GM19438 (cell line): ENCODE measurements at regions not wholly inside any gene's neighbourhood (a gene's known extent, or its start where the extent isn't known, plus 50 kb on each side); places are given as distances from the start of the nearest gene placed in this dataset.

ENCODE experiments used
- ATAC-seq: cut with Tn5 transposase; IDR thresholded peaks from one replicate; pipeline ENCODE4 v1.9.1; 2021; ENCODE audit warnings: low read depth; ENCODE audit not compliant: unreplicated experiment

DNA sequence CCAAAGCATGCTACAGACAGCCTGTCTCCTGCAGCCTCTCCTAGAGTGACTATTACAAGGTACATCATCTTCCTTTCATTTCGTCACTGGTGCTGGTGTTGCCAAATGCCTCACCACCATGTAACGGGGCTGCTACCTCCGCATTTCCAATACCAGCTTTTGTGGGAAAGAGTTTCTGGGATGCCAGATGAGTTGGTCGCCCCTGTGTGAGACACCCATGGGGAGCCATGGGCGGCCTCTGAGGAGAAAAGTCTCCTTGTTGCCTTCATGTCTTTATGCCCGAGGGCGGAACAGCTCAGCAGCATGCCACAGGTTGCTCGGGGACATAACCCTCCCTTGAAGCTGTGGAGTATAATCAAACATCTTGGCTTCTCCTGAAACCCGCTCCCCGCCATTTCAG is 169.6 kb downstream of the THBS2 start:
- ATAC-seq: no peak

DNA sequence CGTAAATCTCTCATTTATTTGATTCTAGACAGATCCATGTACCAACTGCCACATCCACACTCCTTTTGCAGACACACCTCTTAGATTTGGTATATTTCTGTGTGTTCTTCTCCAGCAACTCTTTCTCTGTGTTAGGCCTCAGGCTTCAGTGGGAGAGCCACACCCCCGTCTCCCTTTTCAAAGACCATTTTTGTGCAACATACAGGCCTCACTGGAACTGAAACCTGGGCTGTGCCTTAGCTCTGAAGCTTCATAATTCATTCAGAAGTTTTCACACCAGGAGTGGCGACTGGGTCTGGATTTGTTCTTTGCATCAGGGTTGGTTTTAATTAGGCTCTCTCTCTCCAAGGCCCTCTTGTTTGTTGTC is 170.2 kb downstream of the THBS2 start:
- no peak for ATAC-seq

DNA sequence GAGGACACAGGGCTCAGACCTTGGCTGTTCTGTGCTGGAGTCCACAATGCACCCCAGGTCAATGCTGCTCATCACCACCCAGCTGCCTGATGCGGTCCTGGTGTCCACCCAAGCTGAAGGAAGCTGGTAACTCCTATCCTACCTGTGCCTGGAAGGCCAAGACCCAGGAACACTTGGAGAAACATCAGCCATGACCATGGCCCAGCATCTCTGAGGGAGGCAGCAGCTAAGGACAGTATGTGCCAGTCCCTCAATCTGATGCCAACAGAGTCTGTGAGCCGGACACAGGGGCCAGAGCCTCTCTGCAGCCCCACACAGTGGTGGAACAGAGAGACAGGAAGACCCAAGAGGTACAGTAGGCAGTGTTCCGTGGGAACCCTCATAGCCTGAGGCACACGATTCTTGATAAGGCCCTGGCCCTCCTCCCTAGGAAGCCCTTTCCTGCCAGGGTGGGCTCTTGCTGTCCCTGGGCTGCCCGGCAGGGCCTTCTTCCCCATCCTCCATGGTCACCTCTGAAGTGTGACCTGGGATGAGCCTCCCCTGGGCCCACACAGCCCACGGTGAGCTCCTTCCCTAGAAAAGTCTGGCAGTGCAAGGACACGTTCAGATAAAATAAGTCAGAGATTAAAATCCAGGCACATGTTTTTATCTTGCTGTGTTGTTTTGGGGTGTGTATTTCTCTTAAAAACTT is 170.7 kb downstream of the THBS2 start:
- ATAC-seq: no peak

DNA sequence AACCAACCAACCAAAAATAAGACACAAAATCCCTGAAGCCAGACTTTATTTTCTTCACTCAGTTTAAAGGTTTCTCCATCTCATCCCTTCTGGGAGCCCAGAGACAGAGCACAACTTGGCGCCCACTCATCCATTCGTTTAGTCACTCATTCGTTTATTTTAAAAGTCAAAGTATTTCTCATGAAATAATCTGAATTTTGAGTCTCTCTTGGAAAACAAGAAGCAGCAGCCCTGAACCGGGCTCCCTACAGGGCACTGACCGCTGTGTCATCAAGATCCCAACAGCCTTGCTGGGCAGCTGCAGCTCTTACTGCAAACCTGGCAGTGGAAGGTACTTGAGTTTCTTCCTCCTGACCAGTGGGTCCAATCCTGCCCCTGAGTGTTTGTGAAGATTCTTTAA is 171.6 kb downstream of the THBS2 start:
- ATAC-seq: no peak

DNA sequence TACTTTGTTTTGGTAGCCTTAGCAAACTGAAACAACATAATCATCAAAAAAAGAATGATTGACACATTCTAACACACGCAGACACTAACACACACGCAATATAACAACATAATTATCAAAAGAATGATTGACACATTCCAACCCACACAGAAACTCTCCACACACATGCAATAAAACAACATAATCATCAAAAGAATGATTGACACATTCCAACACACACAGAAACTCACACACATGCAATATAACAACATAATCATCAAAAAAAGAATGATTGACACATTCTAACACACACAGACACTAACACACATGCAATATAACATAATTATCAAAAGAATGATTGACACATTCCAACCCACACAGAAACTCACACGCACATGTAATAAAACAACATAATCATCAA is 172.4 kb downstream of the THBS2 start:
- no peak for ATAC-seq

DNA sequence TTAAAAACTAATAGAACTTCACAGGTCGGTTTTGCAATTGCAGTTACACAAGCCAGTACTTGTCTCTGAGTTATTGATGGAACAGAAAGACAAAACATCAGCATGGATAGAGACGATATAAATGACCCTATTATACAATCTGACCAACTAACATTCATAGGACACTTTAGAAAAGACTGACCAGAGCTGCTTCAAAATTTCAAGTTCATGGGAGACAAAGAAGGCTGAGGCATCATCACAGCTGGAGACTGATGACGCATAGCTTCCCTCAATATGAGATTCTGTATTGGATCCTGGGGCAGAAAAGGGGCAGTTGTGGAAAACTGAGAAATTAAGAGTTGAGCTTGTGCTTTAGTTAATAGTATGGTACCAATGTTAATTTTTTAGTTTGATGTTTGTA is 174.0 kb downstream of the THBS2 start:
- no peak for ATAC-seq

DNA sequence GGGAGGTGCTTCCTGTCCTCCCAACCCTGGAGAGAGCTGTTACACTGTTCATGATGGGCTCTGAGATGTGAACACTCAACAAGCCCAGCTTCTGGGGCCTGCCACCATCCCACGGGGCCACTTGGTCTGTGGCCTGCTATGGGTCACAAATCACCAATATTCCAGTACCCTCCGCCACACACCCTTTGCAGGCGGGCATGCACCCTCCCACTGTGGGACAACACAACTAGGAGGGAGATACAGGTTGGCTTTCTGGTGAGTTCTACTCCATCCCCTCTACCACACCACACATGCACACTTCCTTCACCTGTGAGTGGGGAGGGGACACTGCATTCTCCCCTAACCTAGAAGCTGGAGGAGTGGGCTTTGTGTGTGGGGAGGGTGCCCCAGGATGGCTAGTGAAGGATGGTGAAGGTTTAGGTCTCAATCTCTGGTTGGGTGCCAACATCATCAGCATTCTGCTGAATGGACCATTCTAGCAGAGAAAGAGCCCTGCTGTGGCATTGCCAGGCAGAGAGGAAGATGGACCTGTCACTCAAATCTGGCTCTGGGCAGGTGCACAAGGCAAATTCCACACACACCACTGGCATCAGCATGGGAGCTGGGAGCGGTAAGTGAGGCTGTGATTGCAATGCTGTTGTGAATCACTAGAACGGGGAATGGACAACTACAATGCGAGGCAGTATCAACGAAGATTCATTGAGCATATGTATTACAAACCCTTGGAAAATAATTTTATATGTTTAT is 175.1 kb downstream of the THBS2 start:
- no peak for ATAC-seq

DNA sequence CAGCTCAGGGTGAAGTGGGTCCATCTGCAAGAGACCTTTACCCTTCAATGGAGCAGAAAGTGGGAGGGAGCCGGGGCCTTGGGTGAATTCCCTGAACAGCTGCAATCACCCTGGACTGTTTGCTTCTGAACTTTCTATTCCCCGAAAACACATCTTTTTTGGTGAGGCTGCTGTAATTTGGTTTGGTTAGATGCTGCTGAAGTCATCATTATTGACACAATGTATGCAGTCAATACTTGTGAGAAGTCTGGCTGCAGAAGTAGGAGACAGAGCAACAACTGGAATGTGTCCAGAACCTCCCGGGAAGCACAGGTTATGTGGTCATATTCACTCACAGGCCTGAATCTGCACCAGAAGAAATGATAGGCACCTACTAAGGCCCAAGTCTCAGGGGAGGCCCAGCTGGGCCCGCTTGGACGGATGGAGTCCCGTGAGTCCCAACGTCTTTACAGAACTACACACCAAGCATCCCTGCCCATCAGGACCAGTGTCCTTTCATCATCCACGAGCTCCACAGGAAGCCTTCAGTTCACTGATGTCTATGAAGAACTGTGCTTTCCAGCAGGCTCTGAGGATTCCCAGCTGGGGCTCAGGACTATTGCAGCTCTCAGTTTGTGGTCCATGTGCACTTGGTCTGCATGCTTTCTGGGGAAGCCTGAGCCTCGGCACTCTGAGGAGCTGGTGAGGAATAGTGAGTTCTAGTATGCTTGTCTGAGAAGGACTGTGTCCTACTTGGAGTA is 177.6 kb downstream of the THBS2 start:
- no peak for ATAC-seq

DNA sequence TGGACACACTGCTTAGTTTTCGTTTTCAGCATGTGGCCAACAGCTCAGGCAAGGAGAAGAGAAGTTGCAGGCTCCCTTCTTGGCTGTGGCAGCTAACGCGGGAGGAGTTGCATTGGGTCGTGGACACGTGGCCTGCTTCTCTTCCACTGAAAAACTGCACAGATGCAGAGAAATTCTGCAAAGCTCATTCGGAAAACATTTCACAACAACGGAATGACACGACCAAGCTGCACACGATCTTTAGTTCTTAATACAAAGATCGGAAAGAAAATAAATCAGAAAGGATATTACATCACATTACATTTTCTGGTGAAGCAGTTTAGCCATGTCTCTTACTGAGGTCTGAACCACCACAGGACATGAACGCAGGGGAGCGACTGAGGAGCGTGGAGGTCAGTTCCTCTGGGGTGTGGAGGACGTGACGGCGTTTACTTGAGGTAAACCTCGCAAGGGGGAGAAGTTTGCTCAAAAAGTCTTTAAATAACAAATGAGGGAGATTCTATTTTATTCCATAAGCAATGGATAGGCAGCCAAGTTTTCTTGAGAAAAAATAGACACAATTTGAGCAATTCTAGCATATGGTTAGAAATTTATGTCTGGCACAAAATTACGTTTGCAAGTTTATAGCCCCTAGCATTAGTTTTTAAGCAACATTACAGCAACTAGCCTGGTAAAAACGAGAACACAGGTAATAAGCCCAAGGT is 178.3 kb downstream of the THBS2 start:
- ATAC-seq: no peak

DNA sequence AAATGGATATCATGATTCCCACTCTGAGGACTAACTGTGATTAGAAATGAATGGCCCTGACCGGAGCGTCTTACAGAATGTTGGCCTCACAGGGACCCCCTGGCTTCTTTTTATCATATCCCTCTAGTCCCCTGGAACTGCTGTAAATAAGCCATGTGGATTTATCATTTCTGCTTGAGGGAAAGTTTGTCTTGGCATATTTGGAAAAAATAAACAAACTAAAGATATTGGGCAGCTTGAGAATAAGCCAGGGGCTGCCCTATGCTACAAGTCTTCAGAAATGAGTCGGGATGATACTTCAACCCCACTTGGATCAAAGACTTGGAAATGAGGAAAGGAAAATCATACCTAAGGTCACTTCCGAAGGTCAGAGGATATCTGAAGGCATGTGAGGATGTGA is 179.1 kb downstream of the THBS2 start:
- no peak for ATAC-seq

DNA sequence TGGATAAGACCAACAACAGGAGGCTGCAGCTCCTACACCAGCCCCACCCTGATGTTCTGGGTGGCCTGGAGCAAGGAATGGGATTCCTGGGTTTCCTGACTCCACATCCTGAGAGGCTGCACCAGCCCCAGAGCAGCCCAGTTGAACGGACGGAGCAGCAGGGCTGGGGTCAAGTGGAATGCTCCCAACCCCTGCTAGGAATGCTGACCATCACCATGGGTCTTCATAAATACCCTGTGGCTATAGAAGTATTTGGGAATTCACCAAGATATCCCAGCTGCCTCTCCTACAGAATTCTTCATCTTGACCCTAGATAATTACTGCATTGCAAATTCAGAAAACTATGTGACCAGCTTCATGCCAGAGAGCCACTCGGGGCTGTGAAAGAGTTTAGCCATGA is 180.3 kb downstream of the THBS2 start:
- ATAC-seq: no peak

DNA sequence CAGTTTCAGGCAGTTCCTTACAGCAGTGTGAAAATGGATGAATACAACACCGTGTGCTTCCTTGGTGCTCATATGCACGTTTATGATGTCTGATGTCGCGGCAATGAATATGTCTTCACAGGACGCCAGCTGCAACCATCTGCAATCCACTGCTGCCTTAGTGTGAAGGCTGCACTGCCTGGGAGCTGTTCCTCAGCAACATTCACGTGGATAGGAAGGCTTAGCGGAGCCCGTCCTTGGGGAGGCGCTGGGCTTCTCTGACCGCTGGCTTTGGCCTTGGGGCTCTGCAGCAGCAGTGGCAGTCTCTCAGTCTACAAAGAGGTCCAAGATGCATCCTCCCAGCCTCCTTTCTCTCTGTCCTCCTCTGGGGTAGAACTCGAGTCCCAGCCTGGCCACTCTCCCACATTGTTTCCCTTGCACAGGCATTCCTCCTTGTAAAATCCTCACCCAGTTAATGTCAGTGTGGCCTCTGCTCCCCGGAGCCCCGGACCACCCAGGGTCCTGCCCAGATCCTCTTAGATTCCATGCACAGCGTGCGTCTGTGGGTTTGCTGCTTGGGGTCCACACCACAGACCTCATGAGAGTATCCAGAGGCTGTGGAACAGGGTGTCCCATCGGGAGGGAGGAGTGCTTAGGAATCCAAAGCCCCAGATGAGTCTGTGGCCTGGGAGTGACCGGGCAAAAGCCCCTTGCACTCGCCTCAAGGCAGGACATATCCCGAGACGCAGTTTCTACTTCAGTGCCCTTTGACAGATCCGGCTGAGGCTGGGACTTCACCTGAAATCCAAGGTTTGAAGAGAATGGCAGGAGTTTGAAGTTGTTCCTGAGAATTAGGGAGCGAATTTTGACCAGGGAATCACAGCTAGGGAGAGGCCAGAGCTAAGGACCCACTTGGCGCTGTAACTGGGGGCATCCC is 181.3 kb downstream of the THBS2 start:
- no peak for ATAC-seq

DNA sequence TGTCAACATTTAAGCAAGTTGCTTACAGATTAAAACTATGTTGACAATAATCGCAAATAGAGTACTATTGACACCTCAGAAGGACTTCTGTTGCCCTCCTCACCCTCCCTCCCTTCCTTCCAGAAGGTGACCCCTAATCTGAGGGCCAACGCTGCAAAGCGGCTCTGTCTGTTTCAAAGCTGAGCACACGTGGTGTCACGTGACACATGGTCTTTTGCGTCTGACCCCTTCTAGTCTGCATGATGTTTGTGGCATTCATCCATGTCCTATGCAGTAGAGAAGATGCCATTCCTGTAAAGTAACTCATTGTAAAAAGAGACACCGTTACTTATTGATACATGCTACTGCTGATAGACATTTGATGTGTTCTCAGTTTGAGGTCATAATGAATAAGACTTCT is 182.3 kb downstream of the THBS2 start:
- ATAC-seq: no peak

DNA sequence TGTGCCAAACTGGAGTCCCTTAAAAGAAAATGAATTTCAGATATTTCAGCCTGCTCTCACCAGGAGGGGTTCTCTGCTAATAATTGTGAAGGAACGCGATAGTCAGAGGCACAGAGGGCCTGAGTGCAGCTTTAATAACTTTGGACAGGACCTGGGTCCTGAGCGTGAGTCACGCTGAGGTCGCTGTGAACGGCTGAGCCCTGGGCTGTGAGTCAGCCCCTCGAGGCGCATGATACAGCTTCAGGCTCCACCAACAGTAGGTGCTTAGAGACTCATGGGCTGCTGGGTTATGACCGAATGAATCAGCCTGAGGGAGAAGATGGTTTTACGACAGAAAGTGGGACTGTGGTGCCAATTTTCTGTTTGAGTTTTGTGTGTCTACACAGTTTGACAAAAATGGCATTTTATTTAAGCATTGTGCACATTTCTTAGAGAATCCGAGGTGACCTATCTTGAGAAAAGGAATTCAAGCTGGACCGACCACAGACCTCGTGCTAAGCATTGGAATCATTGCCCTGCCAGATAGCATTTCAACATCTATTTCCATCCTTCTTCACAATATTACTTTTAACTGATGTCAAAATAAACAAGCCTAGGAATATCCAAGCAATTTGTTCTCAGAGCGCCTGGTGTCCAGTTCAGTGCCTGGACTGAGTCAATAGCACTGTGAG is 183.0 kb downstream of the THBS2 start:
- ATAC-seq: no peak

DNA sequence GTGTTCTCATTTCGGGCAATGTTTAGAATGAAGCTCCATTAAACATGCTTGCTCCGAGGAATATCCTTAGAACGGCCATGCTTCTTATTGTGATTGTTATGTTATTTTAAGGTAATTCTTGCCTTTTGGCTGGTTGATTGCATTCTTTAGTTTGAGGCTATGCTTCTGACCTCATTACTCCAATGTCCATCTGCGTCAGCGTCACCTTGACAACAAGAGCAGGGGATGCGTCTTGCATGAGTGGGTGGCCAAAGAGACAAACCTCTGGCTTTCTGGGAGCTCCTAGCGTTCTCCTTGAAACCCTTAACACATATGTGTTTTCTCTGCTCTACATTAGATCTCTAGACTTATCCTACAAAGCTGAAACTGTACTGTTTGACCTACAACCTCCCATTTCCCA is 184.3 kb downstream of the THBS2 start:
- no peak for ATAC-seq

DNA sequence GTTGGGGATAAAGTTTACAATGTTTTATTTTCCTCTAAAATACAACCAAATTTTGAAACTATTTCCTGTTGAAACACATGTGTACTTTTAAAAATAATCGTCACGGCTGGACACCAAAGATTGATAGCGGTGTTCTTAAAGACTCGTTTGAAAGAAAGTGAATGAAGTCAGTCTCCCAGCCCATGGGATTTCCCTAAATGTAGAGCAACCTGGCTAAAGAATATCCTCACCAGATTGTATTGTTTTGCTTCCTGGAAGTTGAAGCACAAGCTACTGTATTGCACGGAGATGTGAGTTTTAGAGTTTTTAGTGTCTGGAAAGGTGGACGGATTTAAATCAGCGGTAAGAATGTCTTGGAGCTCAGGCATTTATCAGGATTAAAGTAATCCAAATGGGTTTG is 189.5 kb downstream of the THBS2 start:
- ATAC-seq: no peak

DNA sequence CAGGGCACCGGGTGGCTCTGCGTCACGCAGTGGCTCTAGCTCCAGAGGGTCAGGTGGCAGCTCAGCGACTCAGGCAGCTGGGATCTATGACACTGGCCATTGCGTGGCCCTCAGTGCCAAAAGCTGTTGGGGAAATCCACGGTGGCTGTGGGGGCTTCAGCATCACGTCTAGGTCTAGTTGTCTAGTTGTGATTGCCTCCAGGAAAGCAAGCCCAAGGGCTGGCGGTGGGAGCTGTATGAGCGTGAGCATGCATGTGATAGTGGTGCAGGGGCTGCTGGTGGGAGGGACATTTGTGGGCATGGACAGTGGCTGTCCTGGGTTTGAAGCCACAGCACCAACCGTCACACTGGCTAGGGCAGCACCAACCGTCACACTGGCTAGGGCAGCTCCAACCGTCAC is 191.4 kb downstream of the THBS2 start:
- no peak for ATAC-seq

DNA sequence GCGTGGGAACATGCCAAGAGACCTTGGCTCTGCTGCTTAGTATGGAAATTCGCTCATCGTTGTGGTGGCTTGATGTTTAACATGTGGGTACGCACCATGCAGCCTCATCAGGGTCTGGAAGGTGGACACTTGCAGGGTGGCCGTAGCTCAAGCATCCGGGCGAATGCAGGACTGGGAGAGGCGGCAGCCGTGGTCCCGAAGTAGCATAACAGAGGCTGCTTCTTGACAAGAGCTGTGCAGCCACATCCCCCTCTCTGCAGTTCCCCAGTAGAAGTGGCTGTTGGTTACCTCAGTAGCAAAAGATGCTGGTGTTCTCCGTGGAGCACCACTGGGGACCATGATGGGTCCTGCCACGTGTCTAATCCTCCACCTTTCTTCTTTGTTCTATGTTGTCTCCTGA is 195.0 kb downstream of the THBS2 start:
- no peak for ATAC-seq

DNA sequence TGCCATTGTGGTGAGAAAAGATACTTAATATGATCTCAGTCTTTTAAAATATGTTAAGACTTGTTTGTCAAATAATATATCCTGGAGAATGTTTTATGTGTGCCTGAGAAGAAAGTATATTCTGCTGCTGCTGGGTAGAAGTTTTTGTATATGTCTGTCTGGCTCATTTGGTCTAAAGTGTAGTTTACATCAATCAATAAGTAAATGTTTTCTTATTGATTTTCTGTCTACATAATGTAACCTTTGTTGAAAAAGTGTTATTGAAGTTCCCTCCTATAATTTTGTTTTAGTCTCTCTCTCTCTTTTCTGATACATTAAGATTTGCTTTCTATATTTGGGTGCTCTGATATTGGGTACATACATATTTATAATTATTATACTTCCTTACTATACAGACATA is 201.2 kb downstream of the THBS2 start:
- no peak for ATAC-seq

DNA sequence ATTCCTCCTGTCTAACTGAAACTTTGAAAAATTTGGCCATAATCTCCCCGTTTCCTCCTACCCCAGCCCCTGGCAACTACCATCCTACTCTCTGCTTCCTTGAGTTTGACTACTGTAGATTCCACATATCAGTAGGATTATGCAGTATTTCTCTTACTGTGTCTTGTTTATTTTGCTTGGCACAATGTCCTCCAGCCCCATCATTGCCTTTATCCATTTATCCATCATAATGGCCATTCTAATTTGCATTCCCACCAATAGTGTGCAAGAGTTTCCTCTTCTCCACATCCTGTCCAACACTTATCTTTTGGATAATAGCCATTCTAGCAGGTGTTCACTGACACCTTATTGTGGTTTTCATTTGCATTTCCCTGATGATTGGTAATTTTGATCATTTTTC is 202.3 kb downstream of the THBS2 start:
- no peak for ATAC-seq
